Naive thymus-derived CD8-positive, alpha-beta T cell (primary cell): ENCODE measurements at regions not wholly inside any gene's neighbourhood (a gene's known extent, or its start where the extent isn't known, plus 50 kb on each side); places are given as distances from the start of the nearest gene placed in this dataset.

Source experiments
- ATAC-seq, 2 donors: fragments of 150-1000 bp; cut with Tn5 transposase in 1 of 2; sonication (Bioruptor Pico), chemical (Tn5 transposase) in 1 of 2; 1 replicate in 1 of 2; 2 replicates in 1 of 2; pipeline ENCODE4 v1.10.0; 2021; ENCODE audit warnings: mild to moderate bottlenecking in 2 of 2, moderate library complexity in 2 of 2
- POLR2A ChIA-PET: fragments of 350-600 bp; sonication (Branson Sonifier 250); formaldehyde crosslinking; loops from one replicate; lab custom pipeline; 2021; ENCODE audit warnings: antibody characterized with exemption; lab: Charles Lee
- DNase-seq, 10 donors: peaks; one replicate each; pipeline versions ENCODE4 v3.0.0 to v3.0.0-alpha.2; 2020 to 2022
- H3K27ac Mint-ChIP-seq, 10 donors: one replicate each; pipeline ENCODE4 v1.8.0; 2020 to 2022; ENCODE audit warnings: mild to moderate bottlenecking in 10 of 10, mixed read lengths in 10 of 10, moderate library complexity in 4 of 10, inconsistent platforms in 1 of 10
- H3K27me3 Mint-ChIP-seq, 5 donors: one replicate each; pipeline ENCODE4 v1.8.0; 2021 to 2022; ENCODE audit warnings: mixed read lengths in 5 of 5
- H3K36me3 Mint-ChIP-seq, 3 donors: one replicate each; pipeline ENCODE4 v1.8.0; 2020 to 2022; ENCODE audit warnings: mixed read lengths in 3 of 3, mild to moderate bottlenecking in 2 of 3, inconsistent platforms in 1 of 3
- H3K4me1 Mint-ChIP-seq, 4 donors: one replicate each; pipeline ENCODE4 v1.8.0; 2021 to 2022; ENCODE audit warnings: mixed read lengths in 4 of 4
- H3K4me3 Mint-ChIP-seq, 10 donors: one replicate each; pipeline ENCODE4 v1.8.0; 2020 to 2022; ENCODE audit warnings: mild to moderate bottlenecking in 10 of 10, mixed read lengths in 10 of 10, moderate library complexity in 6 of 10, inconsistent platforms in 1 of 10
- H3K9me3 Mint-ChIP-seq, 9 donors: one replicate each; pipeline ENCODE4 v1.8.0; 2020 to 2022; ENCODE audit warnings: mixed read lengths in 9 of 9, mild to moderate bottlenecking in 3 of 9, inconsistent platforms in 1 of 9, moderate library complexity in 1 of 9

DNA sequence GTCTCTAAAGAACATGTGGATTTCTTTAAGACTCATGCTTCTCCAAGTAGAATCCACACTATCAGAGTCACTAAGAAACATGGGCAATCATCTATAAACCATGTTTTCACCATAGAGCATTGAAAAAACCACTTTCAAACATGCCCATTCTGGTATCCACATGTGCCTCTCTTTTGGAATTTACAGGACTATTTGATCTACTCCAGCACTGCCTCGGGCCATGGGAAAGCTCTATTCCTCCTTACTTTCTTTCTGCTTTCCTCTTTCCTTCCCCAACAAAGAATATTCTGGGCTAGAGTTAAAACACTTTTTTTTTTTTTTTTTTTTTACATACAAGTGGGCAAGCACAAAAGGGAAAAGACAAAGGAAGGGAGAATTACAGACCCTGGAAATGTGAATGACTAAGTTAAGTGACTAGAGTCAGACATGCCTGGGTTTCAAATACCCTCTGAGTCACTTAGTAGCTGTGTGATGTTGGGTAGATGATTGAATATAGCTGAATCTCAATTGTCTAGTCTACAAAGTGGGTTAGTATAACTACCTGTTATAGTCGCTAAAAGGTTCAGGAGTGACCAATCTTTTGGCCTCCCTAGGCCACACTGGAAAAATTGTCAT is 847.7 kb upstream of the INTU start:
- Mint-ChIP-seq H3K36me3 (no peaks in the 10 kb centered on the region), H3K4me1 (no peaks in the 10 kb centered on the region), H3K9me3 (peaks cover 0 to 13% (median 3%) of the 10 kb centered on the region in 9 donors), H3K27me3 (no peaks in the 10 kb centered on the region), H3K27ac (no peak overlapping the region), H3K4me3 (no peak overlapping the region)
- POLR2A ChIA-PET: no interaction called here
- DNase-seq: no peak
- ATAC-seq: no peak

DNA sequence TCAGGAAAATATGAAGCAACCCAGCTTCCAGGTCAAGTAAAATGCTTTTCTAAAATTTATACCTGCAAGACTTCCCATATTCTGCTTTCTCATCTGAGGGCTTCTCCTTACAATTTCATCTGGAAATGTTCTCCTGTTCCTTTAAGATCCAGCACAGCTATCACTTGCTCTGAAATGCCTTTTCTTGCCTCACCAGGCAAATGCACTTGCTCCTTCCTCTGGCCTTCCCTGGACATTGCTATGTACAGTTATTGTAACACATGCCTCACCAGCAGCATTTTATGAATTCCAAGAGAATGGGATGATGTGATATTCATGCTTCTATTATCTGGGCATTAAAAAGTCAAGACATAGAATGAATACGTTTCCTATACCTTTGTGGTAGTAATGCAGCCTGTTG is 842.1 kb upstream of the INTU start:
- ATAC-seq (no peak), DNase-seq (no peak)
- POLR2A ChIA-PET: no interaction called here
- no peak overlapping the region for H3K4me3 Mint-ChIP-seq
- H3K27ac Mint-ChIP-seq: no peak overlapping the region
- peaks cover 0 to 6% (median 2%) of the 10 kb centered on the region in 9 donors for H3K9me3 Mint-ChIP-seq
- no peaks in the 10 kb centered on the region for H3K27me3 Mint-ChIP-seq
- H3K36me3 Mint-ChIP-seq: no peaks in the 10 kb centered on the region
- no peaks in the 10 kb centered on the region for H3K4me1 Mint-ChIP-seq

DNA sequence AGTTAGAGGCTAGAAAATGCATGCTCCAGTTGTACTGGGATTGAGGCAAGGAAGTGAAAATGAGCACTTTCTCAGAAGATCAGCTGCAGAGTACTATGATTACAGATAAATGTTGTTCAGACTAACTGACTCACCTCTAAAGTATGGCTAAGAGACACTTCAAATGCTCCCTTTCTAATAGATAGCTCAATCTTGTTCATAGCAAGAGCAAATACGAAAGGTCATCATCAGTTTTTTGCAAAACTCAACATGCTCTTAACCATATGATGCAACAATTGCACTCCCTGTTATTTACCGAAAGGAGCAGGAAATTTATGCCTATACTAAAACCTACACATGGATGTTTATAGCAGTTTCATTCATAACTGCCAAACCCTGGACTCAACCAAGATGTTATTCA is 838.4 kb upstream of the INTU start:
- no peak overlapping the region for H3K27ac Mint-ChIP-seq
- no peaks in the 10 kb centered on the region for H3K36me3 Mint-ChIP-seq
- ATAC-seq (no peak), DNase-seq (no peak)
- H3K27me3 Mint-ChIP-seq: no peaks in the 10 kb centered on the region
- H3K9me3 Mint-ChIP-seq: peaks cover 0 to 10% (median 1%) of the 10 kb centered on the region in 9 donors
- H3K4me1 Mint-ChIP-seq: no peaks in the 10 kb centered on the region
- POLR2A ChIA-PET: no interaction called here
- H3K4me3 Mint-ChIP-seq: no peak overlapping the region

DNA sequence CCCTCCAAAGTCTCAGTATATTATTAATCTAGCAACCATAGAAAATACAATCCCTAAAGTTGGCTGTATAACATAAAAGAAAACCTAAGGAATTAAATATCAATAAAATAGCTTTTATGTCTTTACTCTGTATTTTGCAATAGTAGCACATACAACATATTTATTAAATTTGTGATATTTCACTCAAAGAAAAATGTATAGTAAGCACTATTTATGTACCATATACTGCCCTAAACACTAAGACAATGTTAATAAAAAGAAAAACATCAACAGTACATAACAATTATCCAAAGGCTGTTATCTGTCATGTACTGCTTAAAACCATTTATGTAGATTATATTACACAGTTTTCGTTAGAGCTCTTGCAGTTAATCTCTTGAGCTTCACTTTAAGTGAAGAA is 834.5 kb upstream of the INTU start:
- H3K4me3 Mint-ChIP-seq: no peak overlapping the region
- H3K27me3 Mint-ChIP-seq: no peaks in the 10 kb centered on the region

DNA sequence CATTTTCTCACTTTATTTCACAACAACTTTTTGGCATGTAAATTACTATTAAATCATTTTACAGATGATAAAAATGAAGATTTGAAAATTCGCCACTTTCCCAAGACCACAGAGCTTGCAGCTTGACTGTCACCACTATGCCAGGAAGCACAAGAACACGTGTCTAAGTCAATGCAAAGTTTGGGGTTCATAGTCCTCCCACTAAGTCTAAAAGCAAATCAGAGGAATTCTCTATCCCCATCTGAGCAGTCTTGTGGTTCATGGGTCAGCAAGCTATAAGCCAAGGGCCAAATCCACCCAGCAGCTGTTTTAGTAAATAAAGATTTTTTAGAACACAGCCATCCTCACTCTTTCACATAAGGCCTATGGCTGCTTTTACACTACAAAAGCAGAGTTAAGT is 833.3 kb upstream of the INTU start:
- POLR2A ChIA-PET: interaction anchor here (0.7 kb wide), 1 partner anchor 142 kb away, joined by 3 read pairs; no protein-coding TSS in a partner anchor
- Mint-ChIP-seq H3K9me3 (peaks cover 0 to 22% (median 0%) of the 10 kb centered on the region in 9 donors), H3K27ac (no peak overlapping the region), H3K4me1 (no peaks in the 10 kb centered on the region), H3K36me3 (no peaks in the 10 kb centered on the region), H3K4me3 (no peak overlapping the region), H3K27me3 (no peaks in the 10 kb centered on the region)
- DNase-seq (no peak), ATAC-seq (no peak)

More for the DNA sequence above, 834.5 kb upstream of the INTU start:
- peaks cover 0 to 10% (median 0%) of the 10 kb centered on the region in 9 donors for H3K9me3 Mint-ChIP-seq
- DNase-seq (no peak), ATAC-seq (no peak)
- H3K27ac Mint-ChIP-seq: no peak overlapping the region
- POLR2A ChIA-PET: no interaction called here
- no peaks in the 10 kb centered on the region for H3K36me3 Mint-ChIP-seq
- H3K4me1 Mint-ChIP-seq: no peaks in the 10 kb centered on the region

DNA sequence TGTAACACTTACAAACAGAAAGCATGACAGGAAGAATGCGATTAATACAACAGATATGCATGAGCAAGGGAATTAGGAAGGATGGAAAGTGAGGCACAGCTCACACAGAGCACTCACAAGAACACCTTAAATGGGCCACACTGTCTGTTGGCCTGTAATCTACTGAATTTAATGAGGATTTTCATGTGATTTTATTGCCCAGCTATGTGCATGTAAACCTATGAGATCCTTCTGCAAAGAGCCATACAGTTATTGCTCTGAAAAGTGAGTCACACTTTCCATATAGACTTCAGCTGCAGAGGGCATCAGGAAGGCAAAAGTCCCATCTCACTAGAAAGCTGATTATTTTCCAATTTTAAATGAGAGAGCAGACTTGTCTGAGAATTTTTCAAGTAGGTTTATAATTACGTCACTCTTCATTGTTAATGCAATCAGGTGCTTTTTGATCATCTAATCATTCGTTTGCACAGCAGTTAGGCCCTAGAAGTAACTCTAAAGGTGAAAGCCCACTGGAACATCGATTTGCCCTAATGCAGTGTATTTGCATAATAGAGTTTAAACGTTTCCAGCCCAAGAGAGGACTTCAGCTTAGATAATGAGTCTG is 832.7 kb upstream of the INTU start:
- H3K27ac Mint-ChIP-seq: no peak overlapping the region
- no peaks in the 10 kb centered on the region for H3K4me1 Mint-ChIP-seq
- no peaks in the 10 kb centered on the region for H3K36me3 Mint-ChIP-seq
- no peak overlapping the region for H3K4me3 Mint-ChIP-seq
- DNase-seq (no peak), ATAC-seq (no peak)
- no peaks in the 10 kb centered on the region for H3K27me3 Mint-ChIP-seq
- H3K9me3 Mint-ChIP-seq: peaks cover 0 to 22% (median 3%) of the 10 kb centered on the region in 9 donors
- POLR2A ChIA-PET: no interaction called here

DNA sequence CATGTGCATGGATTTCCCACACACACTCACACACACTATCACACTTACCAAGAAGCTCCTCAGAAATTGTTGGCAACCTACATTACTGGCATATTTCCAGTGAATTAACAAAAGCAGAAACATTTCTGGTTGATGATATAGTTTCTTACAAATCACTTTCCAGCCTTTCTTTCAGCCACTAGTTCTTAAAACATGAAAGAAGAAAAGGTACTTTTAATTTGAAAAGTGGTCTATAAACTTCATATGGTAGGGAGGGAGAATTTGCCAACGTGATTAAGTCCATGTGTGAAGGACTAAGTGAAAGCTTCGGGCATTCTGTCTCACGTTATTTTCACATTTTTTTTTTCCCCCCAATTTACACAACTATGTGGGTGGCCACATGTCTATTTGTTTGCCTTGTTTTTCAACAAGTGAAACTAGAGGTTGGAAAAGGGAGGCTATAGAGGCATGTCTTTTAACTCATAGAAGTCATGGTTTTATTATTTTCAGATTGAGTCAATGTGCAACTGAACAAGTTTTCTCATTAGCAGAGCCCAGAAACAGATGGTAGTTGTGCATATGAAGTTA is 832.1 kb upstream of the INTU start:
- DNase-seq (no peak), ATAC-seq (no peak)
- Mint-ChIP-seq H3K4me3 (no peak overlapping the region), H3K27me3 (no peaks in the 10 kb centered on the region), H3K9me3 (peaks cover 0 to 22% (median 5%) of the 10 kb centered on the region in 9 donors), H3K27ac (no peak overlapping the region), H3K36me3 (no peaks in the 10 kb centered on the region), H3K4me1 (no peaks in the 10 kb centered on the region)
- POLR2A ChIA-PET: no interaction called here

DNA sequence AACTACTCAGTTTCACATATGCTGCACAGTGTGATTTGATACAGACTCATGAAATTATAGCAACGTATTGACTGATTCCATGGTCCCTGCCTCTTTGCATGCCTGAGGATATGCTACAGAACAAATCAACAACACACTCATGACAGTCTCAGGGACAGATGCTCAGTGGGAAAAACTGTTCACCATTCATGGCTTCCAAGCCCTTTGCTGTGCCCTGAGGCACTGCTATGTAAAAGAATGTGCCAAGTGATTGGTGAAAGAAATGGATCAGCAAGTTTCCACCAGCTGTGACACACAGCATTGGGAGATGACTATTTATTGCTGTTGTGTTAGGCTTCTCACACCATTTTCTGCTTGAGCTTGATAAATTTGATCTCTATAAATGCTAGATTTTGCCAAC is 825.6 kb upstream of the INTU start:
- POLR2A ChIA-PET: no interaction called here
- H3K27me3 Mint-ChIP-seq: no peaks in the 10 kb centered on the region
- no peak overlapping the region for H3K27ac Mint-ChIP-seq
- DNase-seq (no peak), ATAC-seq (no peak)
- H3K4me1 Mint-ChIP-seq: no peaks in the 10 kb centered on the region
- H3K36me3 Mint-ChIP-seq: no peaks in the 10 kb centered on the region
- H3K9me3 Mint-ChIP-seq: peaks cover 0 to 14% (median 8%) of the 10 kb centered on the region in 9 donors
- no peak overlapping the region for H3K4me3 Mint-ChIP-seq

DNA sequence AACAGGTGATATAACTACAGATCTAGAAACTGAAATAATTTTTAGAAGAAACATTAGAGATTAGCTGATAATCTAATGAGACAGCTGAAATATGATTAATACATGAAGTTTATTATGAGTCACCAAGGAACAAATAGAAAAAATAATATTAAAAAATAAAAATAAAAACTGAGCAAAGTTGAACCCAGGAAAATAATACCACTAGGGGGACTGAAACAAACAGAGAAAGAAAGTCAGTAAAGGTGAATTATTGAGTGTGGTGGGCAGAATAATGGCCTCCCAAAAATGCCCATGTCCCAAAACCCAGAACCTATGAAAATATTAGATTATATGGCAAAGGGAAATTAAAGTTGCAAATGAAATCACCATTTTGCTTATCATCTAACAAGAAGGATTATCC is 820.7 kb upstream of the INTU start:
- no peaks in the 10 kb centered on the region for H3K27me3 Mint-ChIP-seq
- POLR2A ChIA-PET: no interaction called here
- no peaks in the 10 kb centered on the region for H3K4me1 Mint-ChIP-seq
- H3K36me3 Mint-ChIP-seq: no peaks in the 10 kb centered on the region
- no peak overlapping the region for H3K4me3 Mint-ChIP-seq
- H3K9me3 Mint-ChIP-seq: peaks cover 0 to 18% (median 10%) of the 10 kb centered on the region in 9 donors
- ATAC-seq (no peak), DNase-seq (no peak)
- no peak overlapping the region for H3K27ac Mint-ChIP-seq

DNA sequence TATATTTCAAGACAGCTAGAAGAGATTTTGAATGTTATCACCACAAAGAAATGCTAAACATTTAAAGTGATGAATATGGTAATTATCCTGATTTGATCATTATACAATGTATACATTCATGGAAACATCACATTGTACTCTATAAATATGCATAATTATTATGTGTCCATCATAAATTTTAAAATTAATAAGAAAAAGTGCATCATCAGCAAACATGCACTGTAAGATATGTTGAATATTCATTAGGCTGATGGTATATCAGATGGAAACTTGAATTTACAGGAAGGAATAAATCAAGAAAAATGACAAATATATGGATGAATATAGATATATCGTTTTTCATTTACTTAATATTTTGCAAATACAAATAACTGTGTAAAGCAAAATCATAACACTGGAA is 812.1 kb upstream of the INTU start:
- H3K4me3 Mint-ChIP-seq: no peak overlapping the region
- ATAC-seq (no peak), DNase-seq (no peak)
- H3K27ac Mint-ChIP-seq: no peak overlapping the region
- no peaks in the 10 kb centered on the region for H3K27me3 Mint-ChIP-seq
- H3K9me3 Mint-ChIP-seq: peaks cover 4 to 31% (median 14%) of the 10 kb centered on the region in 9 donors
- POLR2A ChIA-PET: no interaction called here
- H3K4me1 Mint-ChIP-seq: no peaks in the 10 kb centered on the region
- H3K36me3 Mint-ChIP-seq: no peaks in the 10 kb centered on the region

DNA sequence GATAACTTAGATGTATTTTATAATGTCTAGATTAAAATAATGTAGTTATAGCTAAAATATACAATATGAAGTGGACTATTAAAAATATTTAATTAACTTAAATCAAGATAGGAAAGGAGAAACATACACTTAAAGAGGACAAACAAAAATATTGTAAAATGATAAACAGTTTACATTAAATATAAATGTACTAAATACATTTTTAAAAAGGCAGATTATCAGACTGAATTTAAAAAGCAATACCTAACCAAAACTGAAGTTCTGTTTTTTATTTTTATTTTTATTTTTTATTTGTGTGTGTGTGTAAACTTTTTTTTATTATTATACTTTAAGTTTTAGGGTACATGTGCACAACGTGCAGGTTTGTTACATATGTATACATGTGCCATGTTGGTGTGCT is 811.6 kb upstream of the INTU start:
- H3K4me1 Mint-ChIP-seq: no peaks in the 10 kb centered on the region
- POLR2A ChIA-PET: no interaction called here
- DNase-seq (no peak), ATAC-seq (no peak)
- H3K4me3 Mint-ChIP-seq: no peak overlapping the region
- H3K36me3 Mint-ChIP-seq: no peaks in the 10 kb centered on the region
- H3K27me3 Mint-ChIP-seq: no peaks in the 10 kb centered on the region
- peaks cover 0 to 32% (median 13%) of the 10 kb centered on the region in 9 donors for H3K9me3 Mint-ChIP-seq
- H3K27ac Mint-ChIP-seq: no peak overlapping the region

DNA sequence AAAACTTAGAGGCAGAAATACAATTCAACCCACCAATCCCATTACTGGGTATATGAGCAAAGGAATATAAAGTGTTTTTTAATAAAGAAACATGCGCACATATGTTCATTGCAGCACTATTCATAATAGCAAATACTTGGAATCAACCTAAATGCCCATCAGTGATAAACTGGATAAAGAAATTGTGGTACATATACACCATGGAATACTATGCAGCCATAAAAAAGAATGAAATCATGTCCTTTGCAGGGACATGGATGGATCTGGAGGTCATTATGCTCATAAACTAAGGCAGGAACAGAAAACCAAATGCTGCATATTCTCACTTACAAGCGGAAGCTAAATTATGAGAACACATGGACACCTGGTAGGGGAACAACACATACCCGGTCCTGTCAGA is 807.7 kb upstream of the INTU start:
- no peaks in the 10 kb centered on the region for H3K27me3 Mint-ChIP-seq
- H3K9me3 Mint-ChIP-seq: peaks cover 0 to 45% (median 7%) of the 10 kb centered on the region in 9 donors
- POLR2A ChIA-PET: no interaction called here
- H3K27ac Mint-ChIP-seq: no peak overlapping the region
- H3K36me3 Mint-ChIP-seq: no peaks in the 10 kb centered on the region
- DNase-seq (no peak), ATAC-seq (no peak)
- no peak overlapping the region for H3K4me3 Mint-ChIP-seq
- H3K4me1 Mint-ChIP-seq: no peaks in the 10 kb centered on the region

DNA sequence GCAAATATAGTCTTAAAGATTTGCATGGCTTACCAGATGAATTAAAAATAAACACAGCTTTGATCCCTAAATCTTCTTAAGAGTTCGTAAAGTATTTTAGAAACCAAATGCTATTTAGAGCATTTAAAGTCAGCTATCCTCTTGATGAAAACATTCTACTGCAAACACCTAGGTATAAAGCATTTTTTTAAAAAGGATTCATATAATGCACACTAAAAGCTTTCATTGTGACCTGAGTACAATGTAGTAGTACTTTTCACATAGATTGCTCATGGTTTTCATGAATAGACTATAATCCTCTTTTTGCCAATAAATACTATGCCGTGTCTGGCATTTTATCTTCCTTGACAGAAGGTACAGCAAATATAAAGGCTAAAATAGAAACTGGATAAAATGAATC is 805.1 kb upstream of the INTU start:
- Mint-ChIP-seq H3K4me1 (no peaks in the 10 kb centered on the region), H3K36me3 (peaks cover 0 to 11% (median 0%) of the 10 kb centered on the region in 3 donors), H3K27me3 (no peaks in the 10 kb centered on the region), H3K9me3 (peaks cover 5 to 60% (median 17%) of the 10 kb centered on the region in 9 donors), H3K4me3 (no peak overlapping the region), H3K27ac (no peak overlapping the region)
- POLR2A ChIA-PET: no interaction called here
- no peak for ATAC-seq
- DNase-seq: no peak
